ENCODE measurements at regions not wholly inside any gene's neighbourhood (a gene's known extent, or its start where the extent isn't known, plus 50 kb on each side); places are given as distances from the start of the nearest gene placed in this dataset.

GRCh38 chr2:45337481-45337880 is 273.6 kb downstream of the SRBD1 start:
- DNase-seq (ENCODE audit: low spot score) = no peak

GRCh38 chr2:45334205-45334604 is 276.9 kb downstream of the SRBD1 start:
- DNase-seq (ENCODE audit: low spot score) = no peak

- no peak for DNase-seq (ENCODE audit: low spot score)
These were observed 278.5 kb downstream of the SRBD1 start for GRCh38 chr2:45332567-45332966.

GRCh38 chr2:45332094-45332493 is 279.0 kb downstream of the SRBD1 start:
- DNase-seq (ENCODE audit: low spot score) = no peak

GRCh38 chr2:45331410-45331786 is 279.7 kb downstream of the SRBD1 start:
- DNase-seq (ENCODE audit: low spot score) = no peak

GRCh38 chr2:45330637-45331409 is 280.2 kb downstream of the SRBD1 start:
- no peak for DNase-seq (ENCODE audit: low spot score)

- DNase-seq (ENCODE audit: low spot score) = no peak
These were observed 281.0 kb downstream of the SRBD1 start for GRCh38 chr2:45330108-45330507.

GRCh38 chr2:45329045-45329677 is 281.9 kb downstream of the SRBD1 start:
- no peak for DNase-seq (ENCODE audit: low spot score)

GRCh38 chr2:45328264-45328870 is 282.7 kb downstream of the SRBD1 start:
- no peak for DNase-seq (ENCODE audit: low spot score)

GRCh38 chr2:45323344-45323743 is 287.7 kb downstream of the SRBD1 start:
- DNase-seq (ENCODE audit: low spot score) = no peak

- DNase-seq (ENCODE audit: low spot score) = no peak
These were observed 290.1 kb downstream of the SRBD1 start for GRCh38 chr2:45320956-45321355.

GRCh38 chr2:45319683-45320455 is 291.2 kb downstream of the SRBD1 start:
- DNase-seq (ENCODE audit: low spot score) = no peak

- no peak for DNase-seq (ENCODE audit: low spot score)
These were observed 292.4 kb downstream of the SRBD1 start for GRCh38 chr2:45318686-45319085.

GRCh38 chr2:45316576-45317338 is 294.3 kb downstream of the SRBD1 start:
- DNase-seq (ENCODE audit: low spot score) = no peak

GRCh38 chr2:45315861-45316260 is 295.2 kb downstream of the SRBD1 start:
- DNase-seq (ENCODE audit: low spot score) = no peak

- no peak for DNase-seq (ENCODE audit: low spot score)
These were observed 298.8 kb downstream of the SRBD1 start for GRCh38 chr2:45312275-45312674.

- no peak for DNase-seq (ENCODE audit: low spot score)
These were observed 299.5 kb downstream of the SRBD1 start for GRCh38 chr2:45311559-45311958.

GRCh38 chr2:45307147-45307546 is 297.9 kb upstream of the SIX2 start:
- DNase-seq (ENCODE audit: low spot score) = no peak

- no peak for DNase-seq (ENCODE audit: low spot score)
These were observed 296.3 kb upstream of the SIX2 start for GRCh38 chr2:45305599-45305998.

- no peak for DNase-seq (ENCODE audit: low spot score)
These were observed 294.4 kb upstream of the SIX2 start for GRCh38 chr2:45303417-45304202.

All from ecto neural progenitor cell (in vitro differentiated cells).